Fibroblast of skin of scalp (primary cell): ENCODE measurements at regions not wholly inside any gene's neighbourhood (a gene's known extent, or its start where the extent isn't known, plus 50 kb on each side); places are given as distances from the start of the nearest gene placed in this dataset.

ENCODE experiments used
- DNase-seq: peaks from one replicate; pipeline ENCODE4 v3.0.0-alpha.2; 2013

GRCh38 chr13:39859898-39860297, 204.4 kb downstream of the COG6 start:
- DNase-seq: no peak

DNA sequence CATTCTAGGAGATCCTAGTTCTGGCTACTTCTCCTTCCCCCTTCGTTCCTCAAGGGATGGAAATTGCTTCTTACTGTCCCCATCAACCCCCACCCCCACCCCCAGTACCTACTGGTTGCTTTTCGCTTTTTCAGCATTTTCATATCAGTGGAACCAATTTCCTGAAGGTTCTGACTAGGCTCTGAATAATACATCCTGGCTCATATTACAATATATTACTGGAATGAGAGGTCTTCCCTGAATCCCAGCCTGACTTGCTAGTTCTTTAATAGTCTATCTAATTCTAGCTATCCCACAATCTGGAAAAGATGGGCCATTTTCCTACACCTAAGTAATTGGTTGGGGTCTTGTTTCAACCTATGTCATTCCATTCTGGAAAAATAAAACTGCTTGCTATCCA, 207.4 kb downstream of the COG6 start:
- DNase-seq: no peak

DNA sequence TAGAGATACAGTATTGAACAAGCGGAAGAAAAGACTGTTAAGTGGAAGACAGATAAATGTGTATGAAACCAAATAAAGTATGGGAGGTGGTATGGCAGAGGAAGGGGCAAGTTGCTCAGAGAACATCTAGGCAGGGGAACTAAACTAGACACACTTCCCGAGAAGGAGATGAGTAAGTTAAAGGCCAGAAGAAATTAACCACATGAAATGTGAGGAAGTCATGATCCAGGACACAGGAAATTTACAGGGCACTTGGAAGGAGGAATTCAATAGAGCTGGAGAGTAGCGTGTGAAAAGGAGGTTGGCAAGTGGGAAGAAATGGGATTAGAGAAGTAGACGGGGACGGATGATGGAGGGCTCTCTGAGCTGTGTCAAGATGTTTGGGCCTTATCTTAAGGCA, 208.8 kb downstream of the COG6 start:
- DNase-seq: no peak

DNA sequence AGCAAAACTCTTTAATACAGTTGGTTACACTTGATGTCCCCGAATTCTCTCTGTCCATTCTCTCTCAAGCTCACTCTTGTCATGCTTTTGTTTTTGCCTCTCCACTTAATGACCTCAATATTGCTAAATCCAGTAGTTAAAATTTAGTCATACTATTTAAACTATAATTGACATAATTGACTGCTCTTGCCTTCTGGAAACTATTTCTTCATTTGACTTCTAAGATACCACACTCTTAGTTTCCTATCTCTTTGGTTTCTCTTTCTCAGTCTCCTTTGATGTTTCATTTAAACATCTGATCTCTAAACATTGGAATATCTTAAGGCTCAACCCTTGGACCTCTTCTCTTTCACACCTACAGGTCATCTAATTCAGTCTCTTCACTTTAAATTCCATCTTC, 211.3 kb downstream of the COG6 start:
- DNase-seq: no peak

DNA sequence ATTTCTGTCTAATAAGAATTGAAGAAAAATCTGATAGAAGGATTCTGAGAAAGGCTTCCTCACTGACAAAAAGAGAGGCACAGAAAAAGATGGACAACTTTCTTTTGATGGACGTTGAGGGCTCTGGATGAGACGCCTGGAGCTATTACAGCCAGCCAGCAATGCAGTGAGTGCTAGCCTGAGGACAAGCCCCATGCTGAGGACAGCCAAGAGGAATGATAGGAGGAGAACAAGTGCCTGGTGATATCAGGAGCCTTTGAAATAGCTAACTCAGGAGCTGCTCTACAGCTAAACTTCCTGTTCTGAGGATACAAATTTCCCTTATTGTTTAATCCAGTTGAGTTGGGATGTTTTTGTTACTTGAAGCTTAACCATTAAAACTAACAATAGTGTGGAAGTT, 212.3 kb downstream of the COG6 start:
- no peak for DNase-seq

DNA sequence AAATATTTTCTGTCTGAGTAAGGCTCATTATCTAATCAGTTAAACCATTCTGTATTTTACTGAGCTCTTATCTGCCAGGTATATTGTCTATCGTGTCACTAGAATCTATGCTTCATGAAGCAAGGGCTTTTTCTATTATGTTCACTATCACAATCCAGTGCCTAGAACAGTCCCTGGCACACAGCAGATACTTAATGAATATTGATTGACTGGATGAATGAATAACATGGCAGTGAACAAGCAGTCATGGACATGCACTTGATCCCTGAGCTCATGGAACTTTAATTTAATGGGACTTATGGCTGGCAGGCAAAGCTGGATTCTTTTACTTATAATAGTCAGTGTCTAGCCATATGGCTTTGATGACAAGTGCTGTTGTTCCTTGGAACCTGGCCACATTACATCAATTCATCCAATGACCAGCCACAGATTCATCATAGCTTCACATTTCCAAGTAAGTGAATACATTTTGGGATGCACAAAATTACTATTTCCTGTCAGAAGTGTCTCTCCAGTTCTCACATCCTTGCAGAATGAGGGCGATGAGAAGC, 214.8 kb downstream of the COG6 start:
- DNase-seq: peak; percentile 14

DNA sequence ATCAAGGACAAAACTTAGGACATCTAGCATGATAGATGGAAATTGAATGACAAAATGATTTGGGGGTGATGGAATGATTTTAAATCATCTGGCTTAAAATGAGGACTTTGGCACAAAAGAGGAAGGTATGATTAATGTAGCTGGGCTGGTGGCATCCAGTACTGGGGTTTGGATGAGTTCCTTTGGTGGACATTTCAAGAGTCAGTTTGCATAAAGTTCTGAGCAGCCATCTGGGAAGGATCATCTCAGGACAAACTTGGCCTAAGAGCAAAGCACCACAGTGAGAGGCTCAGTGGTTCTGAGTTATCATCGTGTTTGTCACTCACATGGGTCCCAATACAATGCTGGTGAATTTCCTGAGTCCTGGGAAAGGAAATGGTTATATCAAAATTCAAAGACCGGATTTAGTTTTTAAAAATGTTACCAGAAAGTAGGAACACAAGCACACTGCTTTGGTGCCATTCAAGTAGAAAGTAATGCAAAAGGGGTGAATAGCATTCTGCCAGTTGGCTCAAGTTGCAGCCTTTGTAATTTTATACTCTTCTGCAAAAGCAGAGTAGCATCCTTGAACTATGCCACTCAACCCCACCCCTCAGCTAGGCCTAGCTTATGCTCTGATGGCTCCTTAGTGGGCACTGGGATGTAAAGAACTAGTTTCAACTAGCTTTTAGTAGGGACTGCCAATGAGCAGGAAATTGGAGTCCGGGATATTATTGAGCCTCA, 219.0 kb downstream of the COG6 start:
- no peak for DNase-seq

DNA sequence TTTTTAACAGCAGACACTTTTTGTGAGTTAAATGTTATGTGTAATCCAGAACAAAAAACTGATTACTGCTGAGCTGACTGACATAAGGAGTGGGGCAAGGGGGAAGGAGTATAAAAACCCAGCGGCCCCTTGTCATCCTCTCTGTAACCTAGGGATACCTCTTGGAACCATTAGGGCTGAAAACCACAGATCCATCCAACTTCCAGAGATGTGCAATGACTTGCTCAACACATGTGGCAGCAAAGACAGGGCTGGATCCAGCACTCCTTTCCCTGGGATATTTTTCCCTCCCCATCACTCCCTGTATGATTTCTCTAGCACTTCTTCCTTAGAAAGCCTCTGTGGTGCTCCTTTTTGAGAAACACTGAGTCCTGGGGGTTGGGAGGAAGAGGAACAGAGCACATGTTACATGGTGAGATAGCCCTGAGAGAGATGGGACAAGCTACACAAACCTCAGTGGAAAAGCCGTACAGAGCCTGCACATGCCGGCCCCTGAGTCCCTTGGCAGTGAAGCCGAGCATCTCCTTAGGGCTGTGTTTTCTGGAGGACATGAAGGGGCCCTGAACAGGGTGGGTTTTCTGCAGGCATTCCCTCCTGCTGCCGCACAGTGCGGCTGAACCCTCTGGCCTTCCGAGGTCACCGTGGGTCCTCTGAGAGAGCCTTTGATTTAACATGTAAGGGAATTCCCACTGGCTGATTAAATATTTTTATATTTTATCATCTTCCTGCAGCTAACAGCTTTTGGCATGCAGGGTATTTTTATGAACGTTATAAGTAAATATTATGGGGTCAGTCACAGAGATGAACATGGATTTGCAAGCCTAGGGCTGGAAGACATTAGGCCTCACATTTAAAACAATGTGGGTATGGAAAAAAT, 219.9 kb downstream of the COG6 start:
- peak; percentile 57 for DNase-seq

- DNase-seq: peak; percentile 94
Observed at GRCh38 chr13:39876258-39876657, 220.8 kb downstream of the COG6 start.

DNA sequence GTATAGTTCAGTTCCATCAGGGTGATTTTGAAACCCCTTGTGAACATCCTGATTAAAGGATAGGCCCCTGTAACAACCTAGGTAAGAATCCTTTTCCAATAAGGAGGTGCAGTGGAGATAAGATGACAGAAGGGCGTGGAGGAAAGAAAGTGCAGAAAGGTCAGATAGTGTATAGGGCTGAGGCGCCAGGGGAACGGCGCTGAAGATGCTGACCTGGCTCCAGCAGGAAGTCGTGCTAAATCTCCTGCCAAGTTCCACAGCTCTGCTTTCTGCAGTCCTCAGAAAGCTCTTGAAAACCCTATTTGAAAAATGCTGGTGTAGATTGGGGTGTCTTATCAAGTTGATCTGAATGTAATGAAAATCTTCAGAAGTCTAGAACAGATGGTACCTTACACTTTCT, 221.7 kb downstream of the COG6 start:
- DNase-seq: no peak

DNA sequence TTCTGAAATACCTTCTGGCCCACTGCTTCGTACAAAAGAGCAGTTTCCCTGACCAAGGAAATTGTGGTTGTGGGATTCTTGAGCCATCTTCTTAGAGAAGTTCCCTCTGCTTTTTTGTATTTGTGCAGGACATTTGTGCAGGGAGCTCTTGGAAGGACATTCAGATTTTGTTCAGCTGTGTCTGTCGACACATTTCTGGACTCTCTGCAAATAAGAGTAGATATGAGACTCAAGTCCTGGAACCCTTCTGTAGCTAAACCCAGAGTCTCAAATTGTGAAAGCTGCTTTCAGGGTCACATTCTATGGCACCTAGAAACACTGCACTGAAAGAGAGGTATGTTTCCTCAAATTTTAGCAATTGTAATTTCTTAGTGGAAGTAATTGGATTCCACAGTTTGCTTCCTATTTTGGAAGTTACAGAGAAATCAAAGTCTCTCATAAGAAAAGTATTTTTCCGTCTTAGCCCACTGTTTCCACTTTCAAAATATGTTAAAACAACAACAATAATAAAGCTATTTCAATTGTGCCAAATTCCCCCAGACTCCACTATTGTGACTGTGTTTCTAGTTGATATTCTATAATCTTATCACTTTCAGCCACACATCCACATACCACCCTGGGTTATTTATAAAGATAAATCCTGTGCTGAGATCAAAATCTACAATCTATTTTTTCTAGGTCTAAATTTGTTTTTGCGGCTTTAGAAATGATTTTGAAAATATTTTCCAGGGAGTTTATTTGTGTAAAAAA, 224.0 kb downstream of the COG6 start:
- DNase-seq: no peak

- DNase-seq: no peak
Observed at GRCh38 chr13:39881383-39881782, 225.9 kb downstream of the COG6 start.

DNA sequence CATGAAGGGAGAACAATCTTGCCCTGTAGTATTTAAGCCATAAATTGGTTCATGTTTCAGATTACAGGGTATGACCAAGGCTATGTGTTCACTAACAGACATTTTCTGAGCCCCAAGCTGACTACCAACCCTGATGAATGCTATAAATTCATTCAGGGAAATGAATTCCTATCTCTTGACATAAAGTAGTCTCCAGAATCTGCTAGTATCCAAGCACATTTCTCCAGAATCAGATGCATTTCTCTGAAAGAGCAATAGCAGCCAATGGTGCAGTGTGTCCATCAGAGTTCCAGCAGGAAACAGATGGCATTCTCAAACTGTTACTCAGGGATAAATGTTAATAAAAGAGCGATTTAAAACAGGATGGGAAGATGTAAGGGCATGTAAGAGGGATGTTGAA, 226.4 kb downstream of the COG6 start:
- peak; percentile 61 for DNase-seq

DNA sequence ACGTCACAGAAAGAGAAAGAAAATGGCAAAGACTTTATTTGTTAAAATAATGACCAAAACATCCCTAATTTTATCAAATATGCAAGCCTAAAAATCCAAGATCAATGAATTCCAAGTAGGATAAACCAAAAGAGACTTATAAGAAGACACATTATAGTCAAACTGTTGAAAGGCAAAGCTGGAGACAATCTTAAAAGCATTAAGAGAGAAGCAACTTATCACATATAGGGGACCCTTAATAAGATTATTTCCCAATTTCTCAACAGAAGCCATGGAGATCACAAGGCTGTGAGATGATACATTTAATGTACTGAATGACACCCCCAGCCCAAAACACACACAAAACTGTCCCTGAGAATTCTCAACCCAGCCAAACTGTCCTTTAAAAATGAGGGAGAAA, 228.7 kb downstream of the COG6 start:
- no peak for DNase-seq

GRCh38 chr13:39886336-39886735, 230.9 kb downstream of the COG6 start:
- DNase-seq: no peak

GRCh38 chr13:39887387-39887786, 231.9 kb downstream of the COG6 start:
- DNase-seq: no peak

DNA sequence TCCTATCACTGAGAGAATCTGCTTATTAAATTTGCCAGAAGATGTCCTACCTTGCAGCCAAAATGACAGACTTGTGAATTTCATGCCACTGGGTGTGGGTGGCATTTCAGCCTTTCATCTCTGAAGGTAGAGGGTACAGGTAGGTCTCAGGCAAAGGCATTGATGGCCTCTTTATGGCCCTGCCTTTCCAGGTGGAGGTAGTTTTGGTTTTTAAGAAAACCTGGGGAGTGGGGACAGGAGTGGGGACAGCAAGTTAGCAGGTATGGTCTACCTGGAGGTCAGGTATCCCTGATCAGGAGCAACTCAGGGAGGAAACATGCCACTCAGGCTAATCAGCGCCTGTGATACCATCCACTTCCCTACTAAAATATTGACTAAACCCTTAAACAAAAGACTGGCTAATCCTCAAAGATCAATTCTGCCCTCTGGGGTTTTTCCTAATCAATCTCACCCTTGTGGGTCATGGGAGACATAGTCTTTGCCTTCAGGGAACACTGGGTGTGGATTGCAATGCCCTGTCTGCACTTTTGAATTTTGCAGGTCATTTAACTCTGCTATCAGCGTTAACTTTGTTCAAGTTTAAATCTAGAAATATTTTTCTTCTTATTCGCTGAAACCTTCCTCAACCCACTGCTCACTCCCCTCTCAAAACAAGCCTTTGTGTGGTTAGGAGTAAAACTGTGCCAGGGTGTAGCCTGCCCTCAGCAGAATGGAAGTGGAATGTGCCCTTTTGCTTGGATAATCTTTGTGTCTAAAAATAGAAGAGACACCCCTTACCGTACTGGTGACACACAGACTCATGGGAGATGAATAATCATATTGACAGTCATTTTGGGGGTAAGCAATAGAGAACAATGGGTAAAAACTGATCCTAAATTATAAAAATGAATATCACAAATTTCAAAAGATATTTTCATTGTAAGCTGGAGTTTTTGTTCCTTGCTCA, 233.7 kb downstream of the COG6 start:
- peak; percentile 62 for DNase-seq

DNA sequence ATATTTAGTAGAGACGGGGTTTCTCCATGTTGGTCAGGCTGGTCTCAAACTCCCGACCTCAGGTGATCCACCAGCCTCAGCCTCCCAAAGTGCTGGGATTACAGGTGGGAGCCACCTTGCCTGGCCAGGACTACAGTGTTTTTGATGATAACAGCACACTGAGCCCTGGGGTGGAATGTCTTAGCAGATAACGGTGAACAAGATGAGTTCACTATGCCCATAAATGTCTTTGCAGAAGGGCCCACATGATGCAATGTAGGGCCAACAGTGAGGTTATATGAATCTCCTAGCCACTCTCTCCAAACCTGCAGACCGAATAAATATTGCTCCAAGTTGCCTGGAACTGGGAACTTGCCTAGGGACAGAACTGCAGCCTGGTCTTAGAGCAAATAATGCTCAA, 235.1 kb downstream of the COG6 start:
- DNase-seq: no peak

DNA sequence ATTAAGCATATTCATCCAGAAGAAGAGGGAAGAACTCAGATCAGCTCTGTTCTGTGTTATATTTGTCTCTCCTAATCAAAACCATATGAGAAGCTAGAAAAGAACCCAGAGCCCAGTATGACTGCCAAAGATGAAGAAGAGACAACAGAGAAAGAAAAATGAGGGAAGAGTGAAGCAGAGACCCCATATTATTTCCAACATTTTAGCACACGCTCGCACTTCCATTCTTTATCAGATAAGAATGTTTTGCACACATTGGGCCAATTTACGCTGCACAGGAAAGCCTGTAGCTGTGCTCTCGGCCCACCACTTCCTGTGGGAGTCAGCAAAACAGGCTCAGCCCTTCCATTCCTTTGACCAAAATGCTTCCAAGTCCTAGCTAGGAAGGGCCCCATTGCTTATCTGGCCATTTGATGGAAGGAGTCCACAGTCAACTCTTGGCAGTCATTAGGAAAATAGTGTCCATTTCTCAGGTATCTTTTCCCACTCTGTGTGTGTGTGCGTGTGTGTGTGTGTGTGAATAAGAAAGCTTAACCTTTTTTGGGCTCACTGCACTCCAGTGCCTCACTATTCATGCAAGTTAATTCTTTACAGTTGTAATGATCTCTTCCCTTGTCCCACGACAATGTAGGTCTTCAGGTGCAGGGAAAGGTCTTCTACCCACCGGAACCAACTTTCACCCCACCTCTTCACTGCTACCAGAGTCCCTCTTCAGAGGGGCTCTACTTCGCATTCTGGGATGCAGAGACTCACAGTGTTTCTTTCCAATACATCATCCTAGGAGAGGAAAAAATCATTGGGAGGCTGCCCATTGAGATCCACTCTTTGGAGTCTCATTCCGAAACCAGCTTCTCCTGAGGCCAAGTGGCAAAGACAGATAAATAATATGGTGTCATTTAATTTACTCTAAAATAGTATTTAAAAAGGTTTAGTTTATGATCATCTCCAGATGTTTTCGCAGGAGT, 237.5 kb downstream of the COG6 start:
- peak; percentile 40 for DNase-seq

DNA sequence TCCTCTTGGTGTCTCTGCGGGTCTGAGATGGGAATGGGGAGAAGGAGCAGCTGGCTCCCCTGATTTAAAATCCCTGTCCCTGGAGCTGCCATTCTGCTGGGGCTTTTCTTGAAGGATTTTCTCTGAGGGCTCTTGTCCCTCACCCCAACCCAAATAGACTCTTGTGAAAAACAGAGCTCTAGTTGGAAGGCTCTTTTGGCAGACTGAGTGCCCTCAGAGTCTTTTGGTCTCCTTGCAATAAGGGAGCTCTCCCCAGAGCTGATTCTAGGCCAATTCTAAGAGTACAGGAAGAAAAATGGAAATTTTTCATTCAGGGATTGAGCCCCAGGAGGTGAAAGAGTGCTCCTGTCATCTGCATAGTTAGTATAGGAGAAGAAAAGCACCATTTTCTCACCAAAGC, 238.3 kb downstream of the COG6 start:
- DNase-seq: no peak

GRCh38 chr13:39894586-39894985, 239.1 kb downstream of the COG6 start:
- no peak for DNase-seq
